IPS DF 6.9 (cell line): ENCODE measurements at regions not wholly inside any gene's neighbourhood (a gene's known extent, or its start where the extent isn't known, plus 50 kb on each side); places are given as distances from the start of the nearest gene placed in this dataset.
"Not testable (repeated sequence)": the region's sequence is repeated elsewhere in the genome, so short reads cannot be mapped to it uniquely, and the experiment has no call there.

ENCODE experiments used
- DNase-seq: peaks from one replicate; pipeline ENCODE4 v3.0.0-alpha.2; 2013; ENCODE audit warnings: low read depth, low spot score
- H3K27ac ChIP-seq: one replicate; pipeline ENCODE4 v1.5.1; 2013; ENCODE audit warnings: low read length, control low read depth
- H3K27me3 ChIP-seq: 2 replicates; pipeline ENCODE4 v1.6.1; 2013; ENCODE audit warnings: mild to moderate bottlenecking, low read length; ENCODE audit not compliant: control insufficient read depth, insufficient read depth
- H3K36me3 ChIP-seq: 2 replicates; pipeline ENCODE4 v1.6.1; 2013; ENCODE audit warnings: low read length; ENCODE audit not compliant: control insufficient read depth, insufficient read depth
- H3K4me1 ChIP-seq: 2 replicates; pipeline ENCODE4 v1.6.1; 2013; ENCODE audit warnings: low read length; ENCODE audit not compliant: control insufficient read depth, insufficient read depth
- H3K4me3 ChIP-seq: 2 replicates; pipeline ENCODE4 v1.5.1; 2013; ENCODE audit warnings: mild to moderate bottlenecking, low read length
- H3K9me3 ChIP-seq: 2 replicates; pipeline ENCODE4 v1.6.1; 2013; ENCODE audit warnings: low read length, inconsistent platforms; ENCODE audit not compliant: control insufficient read depth, insufficient read depth
- WGBS: extraction: QIAGEN DNeasy Blood & Tissue Kit; methylation state at CpG from one replicate; pipeline ENCODE4 v1.1.7; 2013; ENCODE audit warnings: mixed read lengths, missing lambda C conversion rate; ENCODE audit not compliant: insufficient read length, insufficient coverage; 5-methylcytosine and 5-hydroxymethylcytosine counted together

DNA sequence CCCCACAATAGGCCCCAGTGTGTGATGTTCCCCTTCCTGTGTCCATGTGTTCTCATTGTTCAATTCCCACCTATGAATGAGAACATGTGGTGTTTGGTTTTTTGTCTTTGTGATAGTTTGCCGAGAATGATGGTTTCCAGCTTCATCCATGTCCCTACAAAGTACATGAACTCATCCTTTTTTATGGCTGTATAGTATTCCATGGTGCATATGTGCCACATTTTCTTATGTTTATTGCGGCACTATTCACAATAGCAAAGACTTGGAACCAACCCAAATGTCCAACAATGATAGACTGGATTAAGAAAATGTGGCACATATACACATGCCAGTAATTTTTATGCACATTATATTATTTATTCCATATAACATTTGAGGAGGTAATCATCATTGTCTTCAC is 1743.6 kb upstream of the RAG2 start:
- H3K27me3 ChIP-seq, H3K9me3 ChIP-seq, H3K4me1 ChIP-seq, H3K4me3 ChIP-seq, DNase-seq, H3K27ac ChIP-seq, H3K36me3 ChIP-seq: not testable (repeated sequence)
- no CpG with 5 or more reads among the region's 2 CpGs for WGBS

DNA sequence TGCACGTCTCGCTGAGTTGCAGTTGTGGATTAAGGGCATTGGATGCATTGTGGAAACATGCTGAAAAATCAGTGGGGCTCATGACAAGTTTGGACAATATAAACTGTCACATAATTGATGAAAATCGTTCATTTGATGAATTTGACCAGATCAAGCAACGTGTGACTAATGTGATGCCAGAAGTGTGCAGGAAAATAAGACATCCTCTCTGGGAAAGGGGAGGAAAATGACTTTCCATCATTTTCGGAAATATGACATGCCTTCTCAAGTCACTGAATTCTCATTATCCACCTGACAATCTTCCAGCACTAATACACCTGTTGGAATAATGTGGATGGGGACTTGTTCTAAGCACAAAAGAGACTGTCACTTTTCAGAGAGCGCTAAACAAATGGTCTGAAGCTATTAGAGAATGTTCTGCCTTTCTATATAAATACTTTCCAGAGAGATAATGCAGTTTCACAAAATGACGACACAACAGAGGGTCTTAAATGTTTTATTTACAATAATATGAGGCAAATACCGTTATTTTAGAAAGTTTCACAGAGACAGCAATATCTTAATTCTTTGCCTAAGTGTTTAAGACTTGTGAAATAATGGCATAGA is 1741.9 kb upstream of the RAG2 start:
- no CpG with 5 or more reads among the region's 8 CpGs for whole genome bisulfite sequencing
- H3K36me3 ChIP-seq: no peaks in the 10 kb centered on the region
- no peaks in the 10 kb centered on the region for H3K4me1 ChIP-seq
- DNase-seq: no peak
- no peak overlapping the region for H3K4me3 ChIP-seq
- no peaks in the 10 kb centered on the region for H3K27me3 ChIP-seq
- no peaks in the 10 kb centered on the region for H3K9me3 ChIP-seq
- no peak overlapping the region for H3K27ac ChIP-seq

DNA sequence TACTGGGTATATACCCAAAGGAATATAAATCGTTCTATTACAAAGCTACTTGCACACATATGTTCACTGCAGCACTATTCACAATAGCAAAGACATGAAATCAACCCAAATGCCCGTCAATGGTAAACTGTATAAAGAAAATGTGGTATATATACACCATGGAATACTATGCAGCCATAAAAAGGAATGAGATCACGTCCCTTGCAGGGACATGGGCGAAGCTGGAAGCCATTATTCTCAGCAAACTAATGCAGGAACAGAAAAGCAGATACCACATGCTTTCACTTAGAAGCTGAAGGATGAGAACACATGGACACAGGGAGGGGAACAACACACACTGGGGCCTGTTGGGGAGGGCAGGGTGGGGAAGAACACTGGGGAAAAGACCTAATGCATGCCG is 1740.0 kb upstream of the RAG2 start:
- not testable (repeated sequence) for H3K4me3 ChIP-seq, H3K4me1 ChIP-seq, H3K27ac ChIP-seq, H3K36me3 ChIP-seq, H3K9me3 ChIP-seq, H3K27me3 ChIP-seq, DNase-seq
- WGBS: no CpG with 5 or more reads among the region's 5 CpGs

DNA sequence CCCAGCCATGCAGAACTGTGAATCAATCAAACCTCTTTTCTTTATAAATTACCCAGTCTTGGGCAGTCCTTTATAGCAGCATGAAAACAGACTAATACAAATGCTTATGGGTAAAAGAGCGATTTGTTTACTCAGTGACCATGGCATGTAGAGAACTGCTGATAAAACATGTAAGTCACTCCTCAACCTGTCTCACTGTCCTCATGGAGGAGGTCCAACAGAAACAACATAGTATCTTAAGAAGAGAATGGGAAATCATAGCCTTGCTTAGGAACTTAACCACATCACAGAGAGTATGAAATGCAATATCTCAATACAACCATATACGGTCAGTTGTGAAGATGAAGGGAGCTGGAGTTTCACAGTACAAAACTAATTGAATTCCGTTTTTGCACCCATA is 1734.0 kb upstream of the RAG2 start:
- H3K27me3 ChIP-seq: no peaks in the 10 kb centered on the region
- no peak overlapping the region for H3K27ac ChIP-seq
- H3K36me3 ChIP-seq: no peaks in the 10 kb centered on the region
- no peaks in the 10 kb centered on the region for H3K4me1 ChIP-seq
- no peaks in the 10 kb centered on the region for H3K9me3 ChIP-seq
- no peak for DNase-seq
- H3K4me3 ChIP-seq: no peak overlapping the region
- WGBS: no CpG with 5 or more reads among the region's 3 CpGs

GRCh38 chr11:38330578-38330977 is 1732.5 kb upstream of the RAG2 start:
- Histone ChIP-seq H3K36me3 (no peaks in the 10 kb centered on the region), H3K27ac (no peak overlapping the region), H3K4me3 (no peak overlapping the region), H3K27me3 (no peaks in the 10 kb centered on the region), H3K9me3 (no peaks in the 10 kb centered on the region), H3K4me1 (no peaks in the 10 kb centered on the region)
- no CpG with 5 or more reads among the region's 3 CpGs for WGBS
- DNase-seq: no peak

DNA sequence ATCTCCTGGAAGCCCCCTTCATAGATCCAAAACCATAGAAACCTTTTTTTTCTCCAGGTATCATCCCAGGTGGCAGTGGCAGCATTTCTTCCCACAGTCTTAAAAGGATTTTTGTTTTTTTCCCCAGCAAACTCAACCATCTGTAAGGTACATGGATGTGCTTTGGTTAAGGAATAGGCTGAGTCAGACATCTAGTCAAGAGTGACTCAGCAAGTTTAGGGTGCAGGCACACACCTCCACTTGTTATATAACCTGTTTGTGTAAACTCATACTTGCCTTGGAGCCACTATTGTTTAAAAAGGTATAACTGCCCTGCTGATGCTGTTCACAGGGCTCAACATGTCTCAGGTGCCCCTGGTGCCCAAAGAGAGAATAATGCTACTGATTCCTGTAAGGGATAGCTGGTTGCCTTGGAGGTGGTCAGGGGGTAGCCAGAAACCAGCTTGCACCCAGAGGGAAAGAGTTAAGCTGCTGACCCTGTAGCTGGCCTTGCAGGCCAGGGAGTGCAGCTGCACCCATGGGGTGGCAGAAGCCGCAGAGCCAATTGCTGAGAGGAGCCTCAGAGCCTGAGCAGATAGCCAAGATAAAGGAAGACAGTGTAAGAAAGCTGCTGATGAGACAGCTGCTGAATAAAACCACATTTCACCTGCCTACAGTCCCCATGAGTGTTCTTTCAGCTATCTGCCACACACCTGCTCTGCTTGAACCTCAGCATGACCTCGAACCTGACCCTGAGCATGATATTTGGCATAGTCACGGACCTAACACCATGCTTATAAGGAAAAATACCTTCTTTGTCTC is 1726.1 kb upstream of the RAG2 start:
- Histone ChIP-seq H3K9me3 (no peaks in the 10 kb centered on the region), H3K36me3 (no peaks in the 10 kb centered on the region), H3K27me3 (no peaks in the 10 kb centered on the region), H3K4me1 (no peaks in the 10 kb centered on the region), H3K4me3 (no peak overlapping the region), H3K27ac (no peak overlapping the region)
- no peak for DNase-seq
- no CpG with 5 or more reads among the region's 3 CpGs for WGBS

GRCh38 chr11:38315151-38315550 is 1717.1 kb upstream of the RAG2 start:
- DNase-seq: no peak
- no peaks in the 10 kb centered on the region for H3K36me3 ChIP-seq
- H3K9me3 ChIP-seq: no peaks in the 10 kb centered on the region
- H3K4me1 ChIP-seq: no peaks in the 10 kb centered on the region
- H3K4me3 ChIP-seq: no peak overlapping the region
- H3K27me3 ChIP-seq: no peaks in the 10 kb centered on the region
- no peak overlapping the region for H3K27ac ChIP-seq
- WGBS: no CpG with 5 or more reads among the region's 1 CpG

- DNase-seq: no peak
- H3K4me3 ChIP-seq: no peak overlapping the region
- no peaks in the 10 kb centered on the region for H3K27me3 ChIP-seq
- H3K36me3 ChIP-seq: no peaks in the 10 kb centered on the region
- H3K4me1 ChIP-seq: no peaks in the 10 kb centered on the region
- no peaks in the 10 kb centered on the region for H3K9me3 ChIP-seq
- WGBS: no CpG with 5 or more reads among the region's 1 CpG
- no peak overlapping the region for H3K27ac ChIP-seq
Observed at GRCh38 chr11:38307455-38307854, 1709.4 kb upstream of the RAG2 start.

GRCh38 chr11:38305682-38306081 is 1707.6 kb upstream of the RAG2 start:
- no CpG with 5 or more reads among the region's 6 CpGs for WGBS

DNA sequence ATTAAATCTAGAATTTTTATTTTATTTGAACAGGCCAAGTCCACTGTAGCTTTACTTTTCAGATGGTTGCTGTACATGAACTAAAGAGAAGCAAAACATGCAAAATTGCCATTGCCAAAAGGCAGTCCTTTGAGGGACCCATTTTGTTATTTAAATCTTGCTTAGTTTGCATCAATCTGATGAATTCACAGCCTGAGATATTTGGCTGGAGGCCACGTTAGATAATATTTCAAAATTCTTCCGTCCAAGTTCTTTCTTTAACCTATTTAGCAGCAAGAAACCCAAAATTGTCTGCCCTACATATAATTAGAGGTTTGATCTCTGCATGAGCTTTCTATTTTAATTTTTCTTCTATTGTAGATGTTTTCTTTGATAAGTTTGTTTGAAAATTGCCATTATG is 1706.9 kb upstream of the RAG2 start:
- H3K27ac ChIP-seq: no peak overlapping the region
- no CpG with 5 or more reads among the region's 2 CpGs for WGBS
- H3K36me3 ChIP-seq: no peaks in the 10 kb centered on the region
- no peaks in the 10 kb centered on the region for H3K4me1 ChIP-seq
- H3K27me3 ChIP-seq: no peaks in the 10 kb centered on the region
- no peak overlapping the region for H3K4me3 ChIP-seq
- no peaks in the 10 kb centered on the region for H3K9me3 ChIP-seq
- DNase-seq: no peak

More at GRCh38 chr11:38305682-38306081, 1707.6 kb upstream of the RAG2 start:
- no peak overlapping the region for H3K4me3 ChIP-seq
- no peaks in the 10 kb centered on the region for H3K36me3 ChIP-seq
- no peaks in the 10 kb centered on the region for H3K27me3 ChIP-seq
- no peak for DNase-seq
- H3K4me1 ChIP-seq: no peaks in the 10 kb centered on the region
- H3K9me3 ChIP-seq: no peaks in the 10 kb centered on the region
- no peak overlapping the region for H3K27ac ChIP-seq

- Histone ChIP-seq H3K4me3 (no peak overlapping the region), H3K9me3 (no peaks in the 10 kb centered on the region), H3K27me3 (no peaks in the 10 kb centered on the region), H3K27ac (no peak overlapping the region), H3K4me1 (no peaks in the 10 kb centered on the region), H3K36me3 (no peaks in the 10 kb centered on the region)
- no CpG with 5 or more reads among the region's 1 CpG for WGBS
- DNase-seq: no peak
Observed at GRCh38 chr11:38302564-38302963, 1704.5 kb upstream of the RAG2 start.
